ENCODE measurements at regions not wholly inside any gene's neighbourhood (a gene's known extent, or its start where the extent isn't known, plus 50 kb on each side); places are given as distances from the start of the nearest gene placed in this dataset.

GRCh38 chr5:167020418-167020817, 1271.0 kb upstream of the WWC1 start:
- no peak overlapping the region for H3K4me3 ChIP-seq (replicated peaks in 1 of 3; ENCODE audit: insufficient read depth in 1 of 3, low read depth in 1 of 3, low read length in 3 of 3)
- BruUV-seq (replicated peaks): no TSS peak
- H3K36me3 ChIP-seq (ENCODE audit: control insufficient read depth in 2 of 2, extremely low read depth in 1 of 2, insufficient read depth in 2 of 2, low read length in 2 of 2): no peaks in the 10 kb centered on the region
- ChIA-PET POLR2A (no interaction called here), CTCF (no interaction called here)
- H3K4me1 ChIP-seq (ENCODE audit: control insufficient read depth, extremely low read depth, insufficient read depth, low read length): no peaks in the 10 kb centered on the region
- no peaks in the 10 kb centered on the region for H3K79me2 ChIP-seq (ENCODE audit: control insufficient read depth, insufficient read depth, low read length)
- FAIRE-seq (no peak), DNase-seq (ENCODE audit: low read depth, low spot score) (no peak)
- no peaks in the 10 kb centered on the region for H3K9me1 ChIP-seq (replicated peaks; ENCODE audit: control insufficient read depth, extremely low read depth, insufficient read depth, low read length)
- no peak overlapping the region for H3K4me2 ChIP-seq (ENCODE audit: insufficient read depth, low read length)
- no peaks in the 10 kb centered on the region for H4K20me1 ChIP-seq (replicated peaks; ENCODE audit: control insufficient read depth, extremely low read depth, insufficient read depth, low read length)
- no peak overlapping the region for H2AFZ ChIP-seq (ENCODE audit: low read depth, low read length)
- dilution Hi-C loops (cut with MboI; ENCODE audit: extremely low pct_ligation_motif_present, low sequenced_read_pairs): no loop called here
- no peak overlapping the region for H3K9ac ChIP-seq (replicated peaks; ENCODE audit: extremely low read depth, insufficient read depth, low read length)
- H3K27ac ChIP-seq (ENCODE audit: insufficient read depth, low read depth, low read length): no peak overlapping the region
- intact Hi-C loops (cut with micrococcal nuclease): no loop called here
- TF ChIP-seq GATA2 (IDR thresholded peaks at IDR 0.05; ENCODE audit: insufficient read depth, insufficient read length, low read depth, low read length) (no peak), FOS (IDR thresholded peaks at IDR 0.05; ENCODE audit: borderline replicate concordance, insufficient read depth, low read length) (no peak), MYC (IDR thresholded peaks at IDR 0.05; ENCODE audit: low read depth, low read length) (no peak), EZH2 (IDR thresholded peaks at IDR 0.05; ENCODE audit: borderline replicate concordance, low read depth, low read length, severe bottlenecking) (no peak), JUN (IDR thresholded peaks at IDR 0.05; ENCODE audit: borderline replicate concordance, insufficient read depth, insufficient read length, low read depth) (no peak), POLR2A (IDR thresholded peaks at IDR 0.05; ENCODE audit: low read depth, low read length) (no peak), POLR2AphosphoS5 (IDR thresholded peaks at IDR 0.05; ENCODE audit: insufficient read depth, low read depth, low read length) (no peak)
- TF ChIP-seq, protein P1, sequence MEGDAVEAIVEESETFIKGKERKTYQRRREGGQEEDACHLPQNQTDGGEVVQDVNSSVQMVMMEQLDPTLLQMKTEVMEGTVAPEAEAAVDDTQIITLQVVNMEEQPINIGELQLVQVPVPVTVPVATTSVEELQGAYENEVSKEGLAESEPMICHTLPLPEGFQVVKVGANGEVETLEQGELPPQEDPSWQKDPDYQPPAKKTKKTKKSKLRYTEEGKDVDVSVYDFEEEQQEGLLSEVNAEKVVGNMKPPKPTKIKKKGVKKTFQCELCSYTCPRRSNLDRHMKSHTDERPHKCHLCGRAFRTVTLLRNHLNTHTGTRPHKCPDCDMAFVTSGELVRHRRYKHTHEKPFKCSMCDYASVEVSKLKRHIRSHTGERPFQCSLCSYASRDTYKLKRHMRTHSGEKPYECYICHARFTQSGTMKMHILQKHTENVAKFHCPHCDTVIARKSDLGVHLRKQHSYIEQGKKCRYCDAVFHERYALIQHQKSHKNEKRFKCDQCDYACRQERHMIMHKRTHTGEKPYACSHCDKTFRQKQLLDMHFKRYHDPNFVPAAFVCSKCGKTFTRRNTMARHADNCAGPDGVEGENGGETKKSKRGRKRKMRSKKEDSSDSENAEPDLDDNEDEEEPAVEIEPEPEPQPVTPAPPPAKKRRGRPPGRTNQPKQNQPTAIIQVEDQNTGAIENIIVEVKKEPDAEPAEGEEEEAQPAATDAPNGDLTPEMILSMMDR (IDR thresholded peaks at IDR 0.05; ENCODE audit: extremely low read depth in 1 of 2, insufficient read depth in 1 of 2, low read depth in 1 of 2, low read length in 2 of 2): no peak
- TF ChIP-seq, protein P2, sequence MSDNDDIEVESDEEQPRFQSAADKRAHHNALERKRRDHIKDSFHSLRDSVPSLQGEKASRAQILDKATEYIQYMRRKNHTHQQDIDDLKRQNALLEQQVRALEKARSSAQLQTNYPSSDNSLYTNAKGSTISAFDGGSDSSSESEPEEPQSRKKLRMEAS (IDR thresholded peaks at IDR 0.05; ENCODE audit: insufficient read depth, insufficient read length): no peak
- no peaks in the 10 kb centered on the region for H3K9me3 ChIP-seq (replicated peaks; ENCODE audit: control insufficient read depth, insufficient read depth, low read length)
- H3K27me3 ChIP-seq (ENCODE audit: control insufficient read depth in 2 of 2, insufficient read depth in 2 of 2, low read length in 2 of 2): no peaks in the 10 kb centered on the region

Measured in endothelial cell of umbilical vein (primary cell).